ENCODE measurements at regions not wholly inside any gene's neighbourhood (a gene's known extent, or its start where the extent isn't known, plus 50 kb on each side); places are given as distances from the start of the nearest gene placed in this dataset.
"Not testable (repeated sequence)": the region's sequence is repeated elsewhere in the genome, so short reads cannot be mapped to it uniquely, and the experiment has no call there.

- H3K4me1 ChIP-seq (ENCODE audit: control insufficient read depth, extremely low read depth, insufficient read depth, low read length), result no peaks in the 10 kb centered on the region
- no peaks in the 10 kb centered on the region for H3K79me2 ChIP-seq (ENCODE audit: control insufficient read depth, insufficient read depth, low read length)
- H4K20me1 ChIP-seq (ENCODE audit: control insufficient read depth, extremely low read depth, insufficient read depth, low read length), result no peaks in the 10 kb centered on the region
- H3K36me3 ChIP-seq (ENCODE audit: control insufficient read depth, insufficient read depth, low read length), result no peaks in the 10 kb centered on the region
- DNase-seq (ENCODE audit: low read depth in 2 of 2), result no peak
- no peak overlapping the region for H2AFZ ChIP-seq (ENCODE audit: low read length)
- no peak overlapping the region for H3K9ac ChIP-seq (ENCODE audit: insufficient read depth, low read length)
- H3K4me3 ChIP-seq (replicated peaks in 1 of 4; ENCODE audit: control extremely low read depth in 1 of 4, insufficient read depth in 1 of 4, low read depth in 3 of 4, low read length in 4 of 4), result no peak overlapping the region
- no peak overlapping the region for H3K27ac ChIP-seq (ENCODE audit: insufficient read depth, low read length)
- no peak overlapping the region for H3K4me2 ChIP-seq (ENCODE audit: extremely low read depth, insufficient read depth, low read length)
- H3K27me3 ChIP-seq (ENCODE audit: control insufficient read depth, insufficient read depth, low read length), result no peaks in the 10 kb centered on the region
- TF ChIP-seq EZH2 (IDR thresholded peaks at IDR 0.05; ENCODE audit: low read length, missing control alignments) (no peak), CTCF (conservative IDR thresholded peaks at IDR 0.05 in 1 of 2, IDR thresholded peaks at IDR 0.05 in 1 of 2; ENCODE audit: low read depth in 1 of 2, low read length in 2 of 2) (no peak)
- H3K9me3 ChIP-seq (ENCODE audit: control insufficient read depth, insufficient read depth, low read depth, low read length), result no peaks in the 10 kb centered on the region
These were observed 60.0 kb upstream of the TNFAIP3 start for GRCh38 chr6:137806914-137807682.

GRCh38 chr6:137808191-137808590, 58.9 kb upstream of the TNFAIP3 start:
- H3K4me3 ChIP-seq (replicated peaks in 1 of 4; ENCODE audit: control extremely low read depth in 1 of 4, insufficient read depth in 1 of 4, low read depth in 3 of 4, low read length in 4 of 4), result no peak overlapping the region
- no peaks in the 10 kb centered on the region for H3K79me2 ChIP-seq (ENCODE audit: control insufficient read depth, insufficient read depth, low read length)
- no peaks in the 10 kb centered on the region for H4K20me1 ChIP-seq (ENCODE audit: control insufficient read depth, extremely low read depth, insufficient read depth, low read length)
- no peak overlapping the region for H2AFZ ChIP-seq (ENCODE audit: low read length)
- no peaks in the 10 kb centered on the region for H3K36me3 ChIP-seq (ENCODE audit: control insufficient read depth, insufficient read depth, low read length)
- TF ChIP-seq EZH2 (IDR thresholded peaks at IDR 0.05; ENCODE audit: low read length, missing control alignments), result no peak
- no peak for TF ChIP-seq CTCF (conservative IDR thresholded peaks at IDR 0.05 in 1 of 2, IDR thresholded peaks at IDR 0.05 in 1 of 2; ENCODE audit: low read depth in 1 of 2, low read length in 2 of 2)
- peak; percentile 70 to 76 for DNase-seq (ENCODE audit: low read depth in 2 of 2)
- no peak overlapping the region for H3K9ac ChIP-seq (ENCODE audit: insufficient read depth, low read length)
- H3K27me3 ChIP-seq (ENCODE audit: control insufficient read depth, insufficient read depth, low read length), result no peaks in the 10 kb centered on the region
- no peaks in the 10 kb centered on the region for H3K4me1 ChIP-seq (ENCODE audit: control insufficient read depth, extremely low read depth, insufficient read depth, low read length)
- H3K9me3 ChIP-seq (ENCODE audit: control insufficient read depth, insufficient read depth, low read depth, low read length), result no peaks in the 10 kb centered on the region
- H3K4me2 ChIP-seq (ENCODE audit: extremely low read depth, insufficient read depth, low read length), result no peak overlapping the region
- no peak overlapping the region for H3K27ac ChIP-seq (ENCODE audit: insufficient read depth, low read length)

DNA sequence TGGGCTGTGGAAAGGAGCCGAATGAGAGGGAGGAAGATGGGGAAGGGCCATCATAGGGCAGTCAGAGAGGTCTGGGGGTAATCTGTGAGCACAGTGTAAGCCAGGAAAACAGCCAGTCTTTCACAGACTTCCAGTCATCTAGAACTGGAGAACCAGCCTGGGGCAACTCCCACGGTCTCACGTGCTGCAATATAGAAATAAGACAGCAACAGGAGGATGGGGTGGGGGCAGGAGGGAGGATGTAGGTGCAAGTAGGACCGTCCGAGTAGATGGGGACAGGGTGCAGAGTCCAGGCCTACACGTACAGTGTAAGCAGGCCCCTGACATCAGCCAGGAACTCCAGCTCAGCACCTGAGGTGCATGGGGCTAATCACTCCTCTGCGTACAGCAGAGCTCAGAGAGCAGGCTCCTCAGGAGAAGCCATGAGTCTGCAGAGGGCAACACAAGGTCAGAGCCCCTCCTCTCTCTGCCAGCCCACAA, 58.2 kb upstream of the TNFAIP3 start:
- Histone ChIP-seq H3K9me3 (ENCODE audit: control insufficient read depth, insufficient read depth, low read depth, low read length) (no peaks in the 10 kb centered on the region), H3K4me2 (ENCODE audit: extremely low read depth, insufficient read depth, low read length) (no peak overlapping the region), H4K20me1 (ENCODE audit: control insufficient read depth, extremely low read depth, insufficient read depth, low read length) (no peaks in the 10 kb centered on the region), H3K27ac (ENCODE audit: insufficient read depth, low read length) (no peak overlapping the region), H3K79me2 (ENCODE audit: control insufficient read depth, insufficient read depth, low read length) (no peaks in the 10 kb centered on the region), H3K36me3 (ENCODE audit: control insufficient read depth, insufficient read depth, low read length) (no peaks in the 10 kb centered on the region), H3K4me3 (replicated peaks in 1 of 4; ENCODE audit: control extremely low read depth in 1 of 4, insufficient read depth in 1 of 4, low read depth in 3 of 4, low read length in 4 of 4) (no peak overlapping the region), H3K9ac (ENCODE audit: insufficient read depth, low read length) (no peak overlapping the region), H2AFZ (ENCODE audit: low read length) (no peak overlapping the region), H3K4me1 (ENCODE audit: control insufficient read depth, extremely low read depth, insufficient read depth, low read length) (no peaks in the 10 kb centered on the region), H3K27me3 (ENCODE audit: control insufficient read depth, insufficient read depth, low read length) (no peaks in the 10 kb centered on the region)
- TF ChIP-seq CTCF (conservative IDR thresholded peaks at IDR 0.05 in 1 of 2, IDR thresholded peaks at IDR 0.05 in 1 of 2; ENCODE audit: low read depth in 1 of 2, low read length in 2 of 2) (no peak), EZH2 (IDR thresholded peaks at IDR 0.05; ENCODE audit: low read length, missing control alignments) (no peak)
- DNase-seq (ENCODE audit: low read depth in 2 of 2), result no peak

- H3K4me1 ChIP-seq (ENCODE audit: control insufficient read depth, extremely low read depth, insufficient read depth, low read length); H3K27ac ChIP-seq (ENCODE audit: insufficient read depth, low read length); H3K4me2 ChIP-seq (ENCODE audit: extremely low read depth, insufficient read depth, low read length); DNase-seq (ENCODE audit: low read depth in 2 of 2); H3K9me3 ChIP-seq (ENCODE audit: control insufficient read depth, insufficient read depth, low read depth, low read length); H2AFZ ChIP-seq (ENCODE audit: low read length); H4K20me1 ChIP-seq (ENCODE audit: control insufficient read depth, extremely low read depth, insufficient read depth, low read length); H3K36me3 ChIP-seq (ENCODE audit: control insufficient read depth, insufficient read depth, low read length); H3K79me2 ChIP-seq (ENCODE audit: control insufficient read depth, insufficient read depth, low read length); H3K9ac ChIP-seq (ENCODE audit: insufficient read depth, low read length); H3K27me3 ChIP-seq (ENCODE audit: control insufficient read depth, insufficient read depth, low read length); H3K4me3 ChIP-seq (replicated peaks in 1 of 4; ENCODE audit: control extremely low read depth in 1 of 4, insufficient read depth in 1 of 4, low read depth in 3 of 4, low read length in 4 of 4): not testable (repeated sequence)
These were observed 57.0 kb upstream of the TNFAIP3 start for GRCh38 chr6:137809895-137810553.
